SK-MEL-5 (cell line): ENCODE measurements at regions not wholly inside any gene's neighbourhood (a gene's known extent, or its start where the extent isn't known, plus 50 kb on each side); places are given as distances from the start of the nearest gene placed in this dataset.
A peak's percentile ranks its signal among the peaks of the same experiment; 100 is the strongest.
"Not testable (repeated sequence)": the region's sequence is repeated elsewhere in the genome, so short reads cannot be mapped to it uniquely, and the experiment has no call there.

Source experiments
- DNase-seq: peaks from one replicate; pipeline ENCODE4 v3.0.0-alpha.2; 2016; ENCODE audit warnings: low read depth, low spot score
- in situ Hi-C: cut with HindIII; loops from 2 replicates; pipeline ENCODE4 v1.10.0; 2016; ENCODE audit warnings: low sequenced_read_pairs, high pct_unique_total_duplicates, low pct_unique_long_range_greater_than_20kb

GRCh38 chr1:117739504-117739903 lies 133.7 kb downstream of the TENT5C start:
- in situ Hi-C loops, result no loop called here

GRCh38 chr1:117740496-117740895 lies 134.6 kb downstream of the TENT5C start:
- in situ Hi-C loops, result no loop called here
- no peak for DNase-seq

More at GRCh38 chr1:117739504-117739903, 133.7 kb downstream of the TENT5C start:
- DNase-seq, result no peak

DNA sequence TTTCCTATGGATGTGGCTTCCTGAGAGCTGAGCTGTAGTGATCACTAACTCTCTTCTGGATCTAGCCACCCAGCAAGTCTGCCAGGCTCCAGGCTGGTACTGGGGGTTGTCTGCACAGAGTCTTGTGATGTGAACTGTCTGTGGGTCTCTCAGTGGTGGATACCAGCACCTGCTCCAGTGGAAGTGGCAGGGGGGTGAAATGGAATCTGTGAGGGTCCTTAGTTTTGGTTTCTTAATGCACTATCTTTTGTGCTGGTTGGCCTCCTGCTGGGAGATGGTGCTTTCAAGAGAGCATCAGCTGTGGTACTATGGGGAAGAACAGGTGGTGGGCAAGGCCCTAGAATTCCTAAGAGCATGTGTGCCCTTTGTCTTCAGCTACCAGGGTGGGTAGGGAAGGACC lies 140.7 kb downstream of the TENT5C start:
- DNase-seq, in situ Hi-C loops: not testable (repeated sequence)

DNA sequence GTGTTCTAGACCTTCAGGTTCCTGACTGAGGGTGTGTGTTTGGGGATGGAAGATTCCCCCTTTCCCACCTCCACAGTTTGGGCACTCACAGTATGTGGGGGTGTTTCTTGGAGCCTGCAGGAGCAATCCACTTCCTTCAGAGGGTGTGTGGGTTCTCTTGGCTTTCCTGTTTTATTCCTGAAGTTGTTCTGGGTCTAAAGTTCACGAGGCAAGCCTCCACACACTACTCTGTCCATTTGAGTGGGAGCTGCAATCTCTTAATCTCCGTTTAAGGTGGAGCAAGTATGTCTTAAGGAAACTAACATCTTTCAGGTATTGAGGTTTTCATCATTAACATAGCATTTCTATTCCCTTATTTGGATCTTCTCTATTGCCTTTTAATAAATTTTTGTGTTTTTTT lies 141.8 kb downstream of the TENT5C start:
- in situ Hi-C loops, result no loop called here
- no peak for DNase-seq

- in situ Hi-C loops, result no loop called here
- no peak for DNase-seq
These were observed 145.5 kb downstream of the TENT5C start for GRCh38 chr1:117751321-117751720.

- no peak for DNase-seq
- in situ Hi-C loops, result no loop called here
These were observed 146.8 kb downstream of the TENT5C start for GRCh38 chr1:117752661-117753060.

DNA sequence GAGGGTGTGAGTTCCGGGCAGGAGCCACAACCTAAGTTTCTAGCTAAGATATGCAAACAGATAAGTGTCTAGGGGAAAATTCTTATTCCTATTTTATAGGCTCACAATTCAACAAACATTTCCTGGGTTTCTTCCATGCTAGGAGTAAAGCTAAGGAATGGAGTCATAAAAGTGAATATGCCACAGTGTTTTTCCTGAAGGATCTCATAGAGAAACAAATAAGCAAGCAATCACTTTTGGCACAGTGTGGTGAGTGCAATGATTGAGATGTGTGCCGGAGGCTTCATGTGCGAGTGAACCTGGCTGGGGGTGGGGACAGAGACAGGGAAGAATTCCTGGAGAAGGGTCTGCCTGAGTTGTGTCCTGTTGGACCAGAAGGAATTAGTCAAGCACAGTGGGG lies 147.4 kb downstream of the TENT5C start:
- in situ Hi-C loops, result no loop called here
- DNase-seq, result no peak

DNA sequence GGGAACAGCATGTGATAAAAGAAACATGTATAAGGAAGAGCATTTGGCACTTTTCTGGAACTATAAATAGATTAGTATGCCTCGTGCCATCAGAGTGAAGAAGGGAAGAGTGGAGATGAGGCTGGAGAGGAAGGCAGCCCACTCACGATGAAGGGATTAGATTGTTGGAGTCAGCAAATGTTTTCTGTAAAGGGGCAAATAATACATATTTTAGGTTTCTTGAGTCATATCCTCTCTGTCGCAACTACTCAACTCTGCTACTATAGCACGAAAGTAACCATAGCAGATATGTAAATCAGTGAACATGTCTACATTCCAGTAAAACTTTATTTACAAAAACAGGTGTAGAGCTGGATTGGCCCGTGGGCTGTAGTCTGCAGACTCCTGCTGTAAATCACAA lies 147.8 kb downstream of the TENT5C start:
- DNase-seq, result no peak
- in situ Hi-C loops, result no loop called here

DNA sequence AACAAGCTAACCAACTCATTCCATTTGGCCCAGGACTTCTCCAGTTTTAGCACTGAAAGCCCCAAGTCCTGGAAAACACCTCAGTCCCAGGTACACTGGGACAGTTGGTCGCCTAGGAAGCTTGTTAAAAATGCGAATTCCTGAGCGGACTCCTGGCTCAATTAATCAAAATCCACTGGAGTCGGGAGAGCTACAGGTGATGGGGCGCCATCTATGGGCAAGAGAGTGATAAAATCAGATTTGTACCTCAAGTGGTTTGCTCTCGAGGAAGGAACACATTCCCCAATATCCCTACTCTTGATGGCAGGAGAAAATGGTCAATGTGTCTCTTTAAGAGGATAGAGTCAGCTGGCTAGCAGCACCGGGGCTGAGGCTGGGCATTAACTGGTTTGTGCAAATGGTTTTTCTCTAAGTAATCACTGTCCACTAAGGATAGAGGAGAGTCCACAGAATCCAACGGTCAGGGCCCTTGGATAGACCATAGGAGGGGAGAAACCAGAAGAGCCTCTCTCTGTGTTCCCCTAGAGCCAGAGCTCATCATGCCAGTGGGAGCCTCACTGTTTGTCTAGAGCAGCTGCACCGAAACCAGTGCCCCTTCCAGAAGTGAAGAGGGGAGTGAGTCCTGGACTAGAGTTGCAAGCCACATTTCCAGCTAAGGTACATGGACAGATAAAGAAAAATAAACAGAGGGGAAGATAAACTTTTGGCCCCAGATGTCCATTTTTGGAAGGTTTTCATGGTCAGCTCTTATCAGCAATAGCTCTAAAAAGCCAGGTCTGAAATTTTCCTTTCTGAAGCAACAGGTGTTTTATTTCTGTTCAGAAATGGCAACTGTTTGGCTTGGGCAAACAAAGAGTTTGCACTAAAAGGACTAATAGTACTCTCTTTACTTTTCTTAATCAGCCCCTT lies 148.5 kb downstream of the TENT5C start:
- in situ Hi-C loops, result no loop called here
- DNase-seq, result peak; percentile 75

GRCh38 chr1:117757668-117758067 lies 151.8 kb downstream of the TENT5C start:
- in situ Hi-C loops, result no loop called here
- no peak for DNase-seq

DNA sequence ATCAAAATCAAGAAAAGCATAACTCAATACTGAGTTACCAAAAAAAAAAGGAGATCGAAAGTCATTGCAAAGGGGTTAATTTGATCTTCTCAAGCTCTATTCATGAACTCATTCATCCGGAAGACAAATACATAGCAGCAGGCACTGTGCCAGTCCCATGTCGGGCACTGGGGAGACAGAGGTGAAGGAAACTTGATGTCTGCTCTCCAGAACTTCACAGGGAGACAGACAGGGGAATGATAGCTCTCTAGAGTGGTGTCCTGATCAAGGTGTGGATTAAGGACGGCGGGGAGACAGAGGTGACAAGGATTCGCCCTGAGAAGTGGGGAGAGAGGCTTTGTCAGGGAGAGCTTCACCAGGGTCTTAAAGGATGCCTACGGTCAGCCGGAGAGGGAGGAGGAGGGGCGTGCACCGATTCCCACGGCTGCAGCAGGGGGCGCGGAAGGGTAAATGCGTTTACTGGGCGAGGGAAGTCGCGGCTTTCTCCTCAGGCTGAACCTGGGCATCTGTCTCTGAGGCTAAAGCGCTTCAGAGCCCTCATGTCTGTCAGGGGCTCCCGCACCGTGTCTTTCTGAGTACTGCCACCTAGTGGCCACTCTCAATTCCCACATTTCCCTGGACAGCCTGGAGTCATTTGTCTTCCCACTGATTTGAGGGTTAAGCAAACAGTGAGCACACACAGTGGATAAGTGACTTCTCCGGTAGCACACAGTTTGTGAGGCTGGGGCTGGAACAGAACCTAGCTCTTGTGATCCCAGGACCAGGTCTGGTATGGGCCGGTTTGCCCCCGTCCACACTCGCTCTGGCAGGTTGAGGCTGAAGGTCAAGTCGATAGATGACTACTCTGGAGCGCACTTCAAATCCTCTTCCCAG lies 152.8 kb downstream of the TENT5C start:
- peak; percentile 89 for DNase-seq
- in situ Hi-C loops, result no loop called here

DNA sequence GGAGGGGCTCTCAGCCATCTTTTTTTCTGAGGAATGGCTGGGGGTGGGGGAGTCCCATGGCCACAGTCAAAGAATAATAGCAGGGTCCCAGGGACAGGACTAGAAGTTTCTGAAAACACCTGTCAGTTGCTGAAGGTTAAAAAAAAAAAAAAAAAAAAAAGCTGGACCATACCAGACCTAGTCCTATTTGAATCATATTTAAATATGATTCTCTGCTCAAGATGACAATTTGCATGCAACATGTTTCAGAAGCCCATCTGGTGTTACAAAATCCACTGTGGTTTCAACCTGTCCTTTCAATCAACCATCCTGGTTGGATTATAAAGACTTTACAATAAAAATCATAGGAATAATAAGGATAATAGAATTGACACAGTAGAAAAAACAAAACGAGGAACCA lies 153.7 kb downstream of the TENT5C start:
- in situ Hi-C loops, result no loop called here
- DNase-seq, result no peak

DNA sequence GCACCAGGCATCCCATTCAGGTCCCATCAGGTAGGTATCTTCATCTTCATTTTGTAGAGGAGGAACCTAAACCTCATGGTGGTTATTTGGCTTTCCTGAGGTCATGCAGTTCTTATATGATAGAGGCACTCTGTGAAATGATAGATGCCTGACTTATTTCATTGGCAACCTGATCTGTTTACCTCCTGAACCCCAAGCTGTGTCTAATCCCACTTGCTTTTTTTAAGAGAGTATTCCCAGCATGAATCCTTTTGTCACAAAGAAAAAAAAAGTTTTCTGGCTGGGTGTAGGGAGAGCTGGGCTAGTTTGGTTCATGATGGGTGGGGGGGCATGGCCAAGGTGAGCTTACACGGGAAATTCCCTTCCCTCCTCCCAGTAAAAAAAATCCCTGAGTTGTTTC lies 154.2 kb downstream of the TENT5C start:
- in situ Hi-C loops, result no loop called here

DNA sequence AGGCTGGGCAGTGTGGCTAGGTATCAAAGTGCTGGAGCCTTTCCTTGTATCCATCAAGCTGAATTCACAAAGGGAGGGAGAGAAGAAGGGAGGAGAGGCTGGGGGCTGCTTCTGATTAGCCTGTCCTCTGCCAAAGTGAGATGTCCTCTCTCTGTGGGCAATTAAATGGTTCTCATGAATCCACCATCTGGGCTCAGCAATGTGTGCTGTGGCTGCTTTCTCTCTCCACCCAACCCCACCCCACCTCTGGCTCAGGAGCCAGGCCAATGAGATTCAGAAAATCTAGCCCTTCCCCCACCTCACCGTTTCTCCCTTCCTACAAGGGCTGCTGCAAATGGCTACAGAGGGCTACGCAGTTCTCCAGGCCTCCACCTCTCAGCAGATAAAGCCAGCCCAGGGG lies 154.6 kb downstream of the TENT5C start:
- no peak for DNase-seq
- in situ Hi-C loops, result no loop called here

More for the DNA sequence above, 154.2 kb downstream of the TENT5C start:
- DNase-seq, result no peak

- DNase-seq, in situ Hi-C loops: not testable (repeated sequence)
These were observed 161.7 kb downstream of the GDAP2 start for GRCh38 chr1:117767756-117768155.

- DNase-seq, result no peak
- in situ Hi-C loops, result no loop called here
These were observed 158.4 kb downstream of the GDAP2 start for GRCh38 chr1:117770981-117771531.

DNA sequence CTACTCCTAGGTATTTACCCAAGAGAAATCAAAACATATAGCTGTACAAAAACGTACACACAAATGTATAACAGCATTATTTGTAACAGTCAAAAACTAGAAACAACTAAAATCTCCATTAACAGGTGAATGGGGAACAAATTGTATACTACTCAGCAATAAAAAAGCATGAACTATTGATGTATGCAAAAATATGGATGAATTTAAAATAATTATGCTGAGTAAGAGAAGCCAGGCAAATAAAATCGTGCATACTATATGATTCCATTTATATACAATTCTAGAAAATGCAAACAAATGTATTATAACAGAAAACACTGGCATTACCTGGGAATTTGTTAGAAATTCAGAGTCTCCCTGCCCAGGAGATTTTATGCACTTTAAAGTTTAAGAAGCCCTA lies 150.1 kb downstream of the GDAP2 start:
- no peak for DNase-seq
- in situ Hi-C loops, result no loop called here
